ENCODE measurements at regions not wholly inside any gene's neighbourhood (a gene's known extent, or its start where the extent isn't known, plus 50 kb on each side); places are given as distances from the start of the nearest gene placed in this dataset.

GRCh38 chr13:43977911-43978310 is 98.2 kb downstream of the LACC1 start:
- TF ChIP-seq, protein P1, sequence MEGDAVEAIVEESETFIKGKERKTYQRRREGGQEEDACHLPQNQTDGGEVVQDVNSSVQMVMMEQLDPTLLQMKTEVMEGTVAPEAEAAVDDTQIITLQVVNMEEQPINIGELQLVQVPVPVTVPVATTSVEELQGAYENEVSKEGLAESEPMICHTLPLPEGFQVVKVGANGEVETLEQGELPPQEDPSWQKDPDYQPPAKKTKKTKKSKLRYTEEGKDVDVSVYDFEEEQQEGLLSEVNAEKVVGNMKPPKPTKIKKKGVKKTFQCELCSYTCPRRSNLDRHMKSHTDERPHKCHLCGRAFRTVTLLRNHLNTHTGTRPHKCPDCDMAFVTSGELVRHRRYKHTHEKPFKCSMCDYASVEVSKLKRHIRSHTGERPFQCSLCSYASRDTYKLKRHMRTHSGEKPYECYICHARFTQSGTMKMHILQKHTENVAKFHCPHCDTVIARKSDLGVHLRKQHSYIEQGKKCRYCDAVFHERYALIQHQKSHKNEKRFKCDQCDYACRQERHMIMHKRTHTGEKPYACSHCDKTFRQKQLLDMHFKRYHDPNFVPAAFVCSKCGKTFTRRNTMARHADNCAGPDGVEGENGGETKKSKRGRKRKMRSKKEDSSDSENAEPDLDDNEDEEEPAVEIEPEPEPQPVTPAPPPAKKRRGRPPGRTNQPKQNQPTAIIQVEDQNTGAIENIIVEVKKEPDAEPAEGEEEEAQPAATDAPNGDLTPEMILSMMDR (IDR thresholded peaks at IDR 0.05) = no peak
- Histone ChIP-seq H3K27me3 (no peaks in the 10 kb centered on the region), H3K9me3 (no peaks in the 10 kb centered on the region), H3K4me3 (no peak overlapping the region), H3K27ac (no peak overlapping the region), H3K4me1 (peaks cover 0 to 9% of the 10 kb centered on the region in 2 donors), H3K36me3 (no peaks in the 10 kb centered on the region)
- DNase-seq (ENCODE audit: low spot score) = no peak

GRCh38 chr13:43978688-43979087 is 99.0 kb downstream of the LACC1 start:
- Histone ChIP-seq H3K4me1 (peaks cover 0 to 9% of the 10 kb centered on the region in 2 donors), H3K27ac (no peak overlapping the region), H3K4me3 (no peak overlapping the region), H3K36me3 (no peaks in the 10 kb centered on the region), H3K27me3 (no peaks in the 10 kb centered on the region), H3K9me3 (no peaks in the 10 kb centered on the region)
- TF ChIP-seq, protein P1 (IDR thresholded peaks at IDR 0.05) = no peak
- no peak for DNase-seq (ENCODE audit: low spot score)

- DNase-seq (ENCODE audit: low spot score) = no peak
- H3K4me3 ChIP-seq = no peak overlapping the region
- peaks cover 0 to 9% of the 10 kb centered on the region in 2 donors for H3K4me1 ChIP-seq
- TF ChIP-seq, protein P1 (IDR thresholded peaks at IDR 0.05) = no peak
- H3K27me3 ChIP-seq = no peaks in the 10 kb centered on the region
- no peak overlapping the region for H3K27ac ChIP-seq
- H3K36me3 ChIP-seq = no peaks in the 10 kb centered on the region
- no peaks in the 10 kb centered on the region for H3K9me3 ChIP-seq
These were observed 99.8 kb downstream of the LACC1 start for GRCh38 chr13:43979492-43979891.

DNA sequence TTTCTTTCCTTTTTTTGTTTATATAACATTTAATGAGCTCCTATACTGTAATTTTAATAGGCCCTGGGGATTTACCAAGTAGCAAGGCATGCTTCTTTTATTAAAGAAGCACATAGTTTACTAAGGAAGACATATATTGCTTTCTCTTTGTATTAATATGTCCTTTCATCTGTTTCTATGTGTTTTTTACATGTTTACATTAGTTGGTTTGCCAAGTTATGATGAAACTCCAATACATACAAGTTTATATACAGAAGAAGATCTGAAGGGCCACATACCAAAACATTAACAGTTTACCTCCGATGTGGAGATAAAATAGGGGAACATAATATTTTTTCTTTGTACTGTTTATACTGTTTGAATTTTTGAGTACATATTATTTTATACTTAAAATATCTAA is 100.9 kb downstream of the LACC1 start:
- peaks cover 0 to 13% of the 10 kb centered on the region in 2 donors for H3K4me1 ChIP-seq
- no peaks in the 10 kb centered on the region for H3K36me3 ChIP-seq
- TF ChIP-seq, protein P1 (IDR thresholded peaks at IDR 0.05) = no peak
- no peak overlapping the region for H3K27ac ChIP-seq
- no peak for DNase-seq (ENCODE audit: low spot score)
- H3K9me3 ChIP-seq = no peaks in the 10 kb centered on the region
- H3K4me3 ChIP-seq = no peak overlapping the region
- H3K27me3 ChIP-seq = no peaks in the 10 kb centered on the region

GRCh38 chr13:43981091-43981490 is 101.4 kb downstream of the LACC1 start:
- TF ChIP-seq, protein P1 (IDR thresholded peaks at IDR 0.05) = no peak
- H3K4me3 ChIP-seq = no peak overlapping the region
- no peaks in the 10 kb centered on the region for H3K9me3 ChIP-seq
- peaks cover 0 to 18% of the 10 kb centered on the region in 2 donors for H3K4me1 ChIP-seq
- H3K27ac ChIP-seq = no peak overlapping the region
- H3K27me3 ChIP-seq = no peaks in the 10 kb centered on the region
- H3K36me3 ChIP-seq = no peaks in the 10 kb centered on the region
- no peak for DNase-seq (ENCODE audit: low spot score)

DNA sequence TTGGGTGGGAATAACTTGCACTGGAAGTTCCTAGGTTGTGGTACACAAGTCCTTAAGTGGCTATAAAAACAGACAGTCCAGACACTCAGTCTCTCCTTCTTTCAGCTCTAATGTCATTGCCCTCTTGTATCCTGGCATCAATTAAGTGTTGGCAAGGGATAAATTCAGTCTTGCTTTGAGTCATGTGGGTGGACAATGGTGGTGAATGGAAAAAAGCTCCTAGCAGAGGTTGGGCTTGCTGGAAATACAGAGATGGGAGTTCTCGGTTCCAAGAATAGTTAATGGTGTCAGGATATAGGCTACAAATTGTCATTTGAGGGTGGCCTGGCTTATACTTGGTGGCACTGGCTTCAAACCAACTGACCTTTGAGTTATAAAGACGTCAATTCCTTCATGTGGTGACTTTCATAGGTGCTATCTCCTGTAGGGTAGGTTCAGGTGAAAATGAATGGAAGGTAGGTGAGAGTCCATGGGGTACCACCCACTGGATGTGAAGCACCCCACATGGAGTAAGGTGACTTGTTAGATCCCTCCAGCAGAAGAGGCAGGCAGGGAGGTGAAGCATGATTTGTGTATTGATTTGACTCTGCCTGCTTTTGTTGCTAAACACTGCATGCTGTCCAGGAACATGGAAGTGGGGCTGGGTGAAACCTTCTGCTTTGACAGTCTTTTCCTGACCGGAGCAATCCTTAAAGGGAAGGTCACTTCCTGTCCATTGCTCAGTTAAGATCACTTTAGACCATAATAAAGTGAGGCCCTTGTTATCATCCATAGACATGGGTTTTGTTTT is 102.0 kb downstream of the LACC1 start:
- H3K4me3 ChIP-seq = no peak overlapping the region
- no peak overlapping the region for H3K27ac ChIP-seq
- H3K4me1 ChIP-seq = peaks cover 0 to 24% of the 10 kb centered on the region in 2 donors
- no peaks in the 10 kb centered on the region for H3K9me3 ChIP-seq
- H3K27me3 ChIP-seq = no peaks in the 10 kb centered on the region
- no peak for DNase-seq (ENCODE audit: low spot score)
- TF ChIP-seq, protein P1 (IDR thresholded peaks at IDR 0.05) = no peak
- H3K36me3 ChIP-seq = no peaks in the 10 kb centered on the region
